ENCODE measurements at regions not wholly inside any gene's neighbourhood (a gene's known extent, or its start where the extent isn't known, plus 50 kb on each side); places are given as distances from the start of the nearest gene placed in this dataset.
A peak's percentile ranks its signal among the peaks of the same experiment; 100 is the strongest.

DNA sequence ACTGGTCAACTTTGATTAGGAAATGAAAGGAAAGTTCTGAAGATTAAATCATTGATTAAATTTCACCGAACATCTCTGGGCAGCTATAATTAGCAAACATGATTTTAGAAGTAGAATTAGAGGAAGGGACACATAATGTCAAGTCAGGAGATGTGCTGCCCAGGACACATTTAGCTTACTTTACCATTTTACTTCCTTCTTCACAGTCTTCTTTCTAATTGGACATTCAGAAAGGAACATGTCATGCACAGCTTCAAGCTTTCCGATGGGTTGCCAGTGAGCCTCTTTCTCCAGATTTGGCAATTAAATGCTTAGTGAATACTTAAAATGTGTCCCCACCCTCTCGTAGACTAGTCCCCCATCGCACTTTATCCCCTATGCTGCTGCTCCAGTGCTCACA, 234.7 kb downstream of the FAM76B start:
- Mint-ChIP-seq H3K4me3 (no peak overlapping the region), H3K4me1 (peaks cover 29 to 41% of the 10 kb centered on the region in 2 donors), H3K27ac (peak overlapping the region; percentile 68), H3K36me3 (peaks cover 0 to 2% of the 10 kb centered on the region in 2 donors), H3K27me3 (no peaks in the 10 kb centered on the region), H3K9me3 (peaks cover 0 to 3% of the 10 kb centered on the region in 2 donors)
- DNase-seq (no peak), ATAC-seq (replicated peaks) (no peak)

DNA sequence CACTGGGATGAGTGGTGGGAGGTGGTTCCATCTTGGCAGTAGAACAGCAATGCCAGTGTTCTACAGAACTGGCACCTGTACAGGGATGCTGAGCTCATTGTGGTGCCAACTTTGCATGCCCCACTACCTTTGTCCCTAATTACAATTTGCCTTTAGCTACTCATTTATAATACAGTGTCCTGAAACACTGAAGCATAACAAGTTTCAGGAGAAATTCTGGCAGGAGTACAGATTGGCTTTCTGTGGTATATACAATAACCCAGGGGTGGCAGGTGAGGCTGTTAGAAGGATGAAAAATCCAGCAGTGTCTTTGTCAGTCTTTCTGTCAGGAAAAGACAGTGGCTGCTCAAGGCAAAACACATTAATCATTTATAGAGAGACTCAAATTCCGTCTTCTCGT, 240.3 kb downstream of the FAM76B start:
- no peaks in the 10 kb centered on the region for H3K27me3 Mint-ChIP-seq
- peaks cover 8% of the 10 kb centered on the region in 2 donors for H3K4me1 Mint-ChIP-seq
- H3K36me3 Mint-ChIP-seq = no peaks in the 10 kb centered on the region
- H3K9me3 Mint-ChIP-seq = peaks cover 0 to 1% of the 10 kb centered on the region in 2 donors
- H3K27ac Mint-ChIP-seq = no peak overlapping the region
- DNase-seq (no peak), ATAC-seq (replicated peaks) (no peak)
- no peak overlapping the region for H3K4me3 Mint-ChIP-seq

DNA sequence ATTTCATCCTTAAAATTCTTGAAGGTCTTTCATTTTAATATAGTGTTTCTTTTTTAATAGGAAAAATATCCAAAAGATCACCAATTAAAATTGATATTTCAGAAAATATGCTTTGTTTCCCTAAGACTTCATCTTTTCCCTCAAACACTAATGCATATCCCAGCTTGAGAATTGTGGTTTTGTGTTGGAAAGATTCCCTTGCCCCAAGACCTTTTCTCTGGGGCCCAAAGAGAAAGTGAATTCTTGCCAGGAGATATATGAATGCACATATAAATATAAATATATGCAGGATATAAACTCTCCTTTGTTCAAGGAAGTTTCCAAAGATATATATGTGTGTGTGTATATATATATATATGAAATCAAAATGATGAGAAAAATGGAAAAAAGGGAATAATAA, 241.2 kb downstream of the FAM76B start:
- DNase-seq = no peak
- ATAC-seq (replicated peaks) = no peak
- peaks cover 0 to 1% of the 10 kb centered on the region in 2 donors for H3K9me3 Mint-ChIP-seq
- peaks cover 8% of the 10 kb centered on the region in 2 donors for H3K4me1 Mint-ChIP-seq
- no peaks in the 10 kb centered on the region for H3K27me3 Mint-ChIP-seq
- no peak overlapping the region for H3K4me3 Mint-ChIP-seq
- H3K36me3 Mint-ChIP-seq = no peaks in the 10 kb centered on the region
- H3K27ac Mint-ChIP-seq = no peak overlapping the region

DNA sequence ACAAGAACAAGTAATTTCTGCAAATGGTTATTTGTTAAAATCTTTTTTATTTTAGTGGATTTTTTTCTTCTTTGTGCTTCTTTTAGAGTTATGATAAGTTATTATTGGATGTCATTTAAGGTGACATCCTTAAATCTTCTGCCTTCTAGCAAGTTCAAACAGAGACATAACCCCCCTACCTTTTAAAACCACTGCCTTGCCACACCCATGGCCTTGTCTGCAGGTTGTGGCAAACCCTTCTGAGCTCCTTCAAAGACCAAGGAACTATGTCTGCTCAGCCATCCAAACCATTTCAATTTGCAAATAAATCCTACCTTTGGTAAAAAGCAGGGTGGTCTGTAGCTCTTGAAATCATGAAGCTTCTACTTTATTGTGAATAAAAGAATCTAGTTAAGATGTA, 241.6 kb downstream of the FAM76B start:
- Mint-ChIP-seq H3K4me3 (no peak overlapping the region), H3K27ac (no peak overlapping the region), H3K27me3 (no peaks in the 10 kb centered on the region), H3K4me1 (peaks cover 8% of the 10 kb centered on the region in 2 donors), H3K36me3 (no peaks in the 10 kb centered on the region), H3K9me3 (peaks cover 0 to 1% of the 10 kb centered on the region in 2 donors)
- ATAC-seq (replicated peaks) (no peak), DNase-seq (no peak)

DNA sequence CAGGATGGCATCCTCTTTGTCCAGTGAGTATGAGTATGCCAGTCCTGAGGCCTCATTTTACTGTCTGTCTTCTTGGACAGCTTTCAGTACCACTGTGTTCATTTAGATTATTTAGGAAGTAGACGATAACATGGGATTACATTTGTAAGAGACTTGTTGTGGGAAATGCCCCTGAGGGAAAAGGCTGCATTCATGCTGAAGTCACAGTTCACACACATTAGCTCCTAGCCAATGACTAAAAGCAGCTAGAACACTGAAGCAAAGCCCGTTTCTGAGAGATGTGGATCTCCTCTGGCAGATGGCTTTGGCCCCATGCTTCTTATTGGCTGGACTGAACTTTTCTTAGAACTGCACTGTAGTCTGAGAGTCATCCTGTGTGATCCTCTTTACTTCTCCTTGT, 242.4 kb downstream of the FAM76B start:
- peaks cover 0 to 1% of the 10 kb centered on the region in 2 donors for H3K9me3 Mint-ChIP-seq
- no peaks in the 10 kb centered on the region for H3K36me3 Mint-ChIP-seq
- DNase-seq (no peak), ATAC-seq (replicated peaks) (no peak)
- H3K27me3 Mint-ChIP-seq = no peaks in the 10 kb centered on the region
- peaks cover 8% of the 10 kb centered on the region in 2 donors for H3K4me1 Mint-ChIP-seq
- H3K4me3 Mint-ChIP-seq = no peak overlapping the region
- H3K27ac Mint-ChIP-seq = no peak overlapping the region

DNA sequence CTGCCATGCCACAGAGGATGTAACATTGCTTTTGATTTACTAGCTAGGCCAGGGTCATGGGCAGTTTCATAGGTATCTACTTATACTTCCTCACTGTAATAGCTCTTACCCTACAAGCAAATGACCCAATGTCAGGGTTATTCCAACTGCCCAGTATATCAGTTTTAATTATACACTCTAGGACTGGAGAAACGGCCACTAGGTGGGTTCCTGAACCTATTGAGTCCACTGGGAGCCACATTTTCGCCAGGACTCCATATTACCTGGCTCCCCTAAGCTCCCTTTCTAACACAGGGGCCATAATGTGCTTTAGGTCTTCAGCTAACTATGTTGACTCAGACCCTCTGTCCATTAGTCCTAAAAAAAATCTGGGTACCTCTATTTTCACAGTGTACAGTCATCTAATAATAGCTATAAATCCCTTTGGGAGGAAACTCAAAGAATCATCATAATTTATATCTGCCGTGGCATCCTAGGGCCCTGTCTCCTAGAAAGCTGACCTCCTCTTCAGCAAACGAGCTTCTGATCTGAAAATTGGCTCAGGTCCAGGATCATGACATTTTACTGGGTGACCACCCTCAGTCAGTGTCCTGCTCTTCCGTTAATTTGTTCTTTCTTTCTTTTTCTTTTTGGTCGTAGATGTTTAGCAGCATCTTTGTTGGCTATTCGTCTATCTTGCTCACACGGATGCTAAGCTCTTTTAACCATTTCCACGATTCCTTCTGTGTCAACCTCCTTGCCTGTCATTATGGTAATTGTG, 244.3 kb downstream of the FAM76B start:
- no peaks in the 10 kb centered on the region for H3K36me3 Mint-ChIP-seq
- no peak overlapping the region for H3K4me3 Mint-ChIP-seq
- no peak overlapping the region for H3K27ac Mint-ChIP-seq
- H3K27me3 Mint-ChIP-seq = no peaks in the 10 kb centered on the region
- DNase-seq (no peak), ATAC-seq (replicated peaks) (no peak)
- H3K4me1 Mint-ChIP-seq = peaks cover 8% of the 10 kb centered on the region in 2 donors
- no peaks in the 10 kb centered on the region for H3K9me3 Mint-ChIP-seq

DNA sequence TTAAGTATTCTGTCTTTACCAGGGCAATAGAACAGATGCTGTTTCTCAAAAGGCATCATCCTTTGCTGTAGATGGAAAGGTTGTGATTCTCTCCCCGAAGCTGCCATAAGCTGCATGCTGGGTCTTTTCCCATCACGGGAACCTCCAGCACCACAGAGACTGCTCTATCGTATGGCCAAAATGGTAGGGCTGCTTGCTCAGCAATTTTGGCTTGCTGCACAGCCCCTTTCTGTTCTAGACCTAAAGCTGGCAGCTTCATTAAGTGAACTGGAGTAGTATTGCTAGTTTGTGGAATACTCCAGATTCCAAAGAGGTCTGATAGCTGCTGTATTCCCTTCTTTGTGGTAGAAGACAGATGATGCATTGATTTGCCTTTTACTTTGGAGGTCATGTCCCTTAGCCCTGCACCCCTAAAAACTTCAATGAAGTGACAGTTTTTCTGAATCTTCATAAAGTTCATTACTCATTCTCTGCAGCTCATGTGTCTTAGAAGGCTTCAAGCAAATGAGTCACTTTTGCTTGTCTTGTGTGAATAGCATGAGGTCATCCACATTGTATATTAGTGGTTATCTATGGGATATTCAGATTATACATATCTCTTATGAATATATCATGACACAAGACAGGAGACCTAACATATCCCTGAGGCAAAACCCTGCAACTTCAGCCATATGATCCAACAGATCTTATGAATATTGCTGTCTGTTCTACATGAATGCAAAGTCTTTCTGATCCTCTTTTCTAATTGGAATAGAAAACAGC, 245.3 kb downstream of the FAM76B start:
- no peak overlapping the region for H3K27ac Mint-ChIP-seq

DNA sequence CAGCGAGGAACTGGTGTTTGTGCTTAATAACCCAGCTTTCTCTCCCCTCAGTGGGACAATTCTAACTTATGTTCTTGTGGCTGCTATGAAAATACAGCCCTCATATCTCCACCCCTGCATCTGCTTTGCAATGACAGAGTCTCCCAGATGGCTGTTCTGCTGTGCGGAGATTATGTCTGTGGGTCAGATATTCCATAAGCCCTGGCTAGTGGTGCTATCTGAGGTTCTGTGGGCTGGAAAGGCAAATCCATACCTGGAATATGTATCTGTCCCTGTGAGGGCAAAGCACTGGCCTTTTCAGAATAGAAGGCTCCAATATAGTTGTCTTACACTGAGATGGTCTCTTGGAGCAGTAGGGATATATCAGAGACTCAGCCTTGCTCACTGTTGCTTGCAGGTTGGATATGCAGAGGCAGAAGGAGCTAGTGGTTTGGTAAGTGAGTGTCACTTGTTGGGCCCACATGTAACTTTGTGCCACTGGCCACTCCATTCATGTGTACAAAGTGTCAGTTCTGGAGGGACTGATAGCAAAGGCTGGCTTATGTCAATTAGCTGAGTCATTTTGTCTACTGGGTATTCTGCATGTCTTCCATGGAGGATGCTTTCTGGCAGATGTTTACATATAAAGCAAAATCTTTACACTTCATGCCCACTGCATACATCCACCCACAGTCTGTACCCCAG, 246.6 kb downstream of the FAM76B start:
- ATAC-seq (replicated peaks) (no peak), DNase-seq (no peak)
- Mint-ChIP-seq H3K27me3 (no peaks in the 10 kb centered on the region), H3K36me3 (no peaks in the 10 kb centered on the region), H3K9me3 (no peaks in the 10 kb centered on the region), H3K27ac (no peak overlapping the region), H3K4me3 (no peak overlapping the region), H3K4me1 (peaks cover 0 to 2% of the 10 kb centered on the region in 2 donors)

More for the DNA sequence above, 245.3 kb downstream of the FAM76B start:
- no peaks in the 10 kb centered on the region for H3K9me3 Mint-ChIP-seq
- no peak overlapping the region for H3K4me3 Mint-ChIP-seq
- no peak for ATAC-seq (replicated peaks)
- peaks cover 0 to 2% of the 10 kb centered on the region in 2 donors for H3K4me1 Mint-ChIP-seq
- no peak for DNase-seq
- H3K36me3 Mint-ChIP-seq = no peaks in the 10 kb centered on the region
- no peaks in the 10 kb centered on the region for H3K27me3 Mint-ChIP-seq

DNA sequence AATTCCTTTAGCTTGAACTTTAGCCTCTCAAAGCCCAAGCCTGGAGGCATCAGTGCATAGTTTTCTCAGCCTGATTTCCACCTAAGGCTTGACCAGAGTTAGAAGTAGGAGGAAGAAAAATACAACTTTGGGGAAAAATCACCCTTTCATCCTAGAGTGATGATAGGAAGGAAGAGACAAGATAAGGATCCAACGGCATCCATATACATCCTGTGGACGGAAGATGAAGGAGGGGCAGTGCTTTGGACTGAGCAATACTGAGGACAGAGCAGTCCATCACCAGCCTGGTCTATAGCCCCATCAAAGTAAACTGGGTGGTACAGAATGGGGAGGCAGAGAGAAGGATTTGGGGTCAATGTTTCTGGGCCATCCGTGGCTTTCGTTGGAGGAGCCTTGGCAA, 247.9 kb downstream of the FAM76B start:
- peaks cover 0 to 2% of the 10 kb centered on the region in 2 donors for H3K4me1 Mint-ChIP-seq
- no peaks in the 10 kb centered on the region for H3K36me3 Mint-ChIP-seq
- no peaks in the 10 kb centered on the region for H3K9me3 Mint-ChIP-seq
- no peak overlapping the region for H3K4me3 Mint-ChIP-seq
- no peak overlapping the region for H3K27ac Mint-ChIP-seq
- ATAC-seq (replicated peaks) (no peak), DNase-seq (no peak)
- H3K27me3 Mint-ChIP-seq = no peaks in the 10 kb centered on the region

DNA sequence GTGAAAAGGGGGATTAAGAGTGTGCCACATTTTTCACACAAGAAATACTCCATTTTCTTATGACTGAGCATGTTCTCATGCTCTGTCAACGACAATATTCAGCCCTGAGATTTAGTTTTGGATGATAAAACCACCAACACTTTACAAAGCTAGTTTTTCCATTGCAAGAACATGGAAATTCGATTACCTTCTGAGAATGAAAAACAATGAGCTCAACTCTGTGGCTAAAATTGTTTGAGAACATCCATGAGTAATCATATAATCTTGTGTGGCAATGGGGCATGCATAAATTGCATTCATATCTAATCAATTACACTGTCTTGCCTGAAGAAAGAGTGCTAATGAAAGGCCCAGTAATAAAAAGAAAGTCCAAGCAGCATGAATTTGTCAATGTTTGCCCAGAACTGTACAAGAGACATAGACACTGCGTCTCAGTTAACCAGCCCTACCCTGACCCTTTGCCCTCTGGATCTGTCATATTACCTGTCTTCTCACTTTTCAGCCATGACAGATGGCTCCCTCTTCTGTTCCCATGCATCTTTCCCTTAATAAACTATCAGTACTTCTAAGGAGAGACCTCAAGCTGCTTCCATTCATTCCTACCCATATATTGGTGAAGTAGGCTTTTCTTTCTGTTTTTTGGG, 253.4 kb downstream of the FAM76B start:
- peaks cover 7 to 11% of the 10 kb centered on the region in 2 donors for H3K9me3 Mint-ChIP-seq
- no peak for DNase-seq
- H3K4me3 Mint-ChIP-seq = no peak overlapping the region
- no peaks in the 10 kb centered on the region for H3K4me1 Mint-ChIP-seq
- H3K27ac Mint-ChIP-seq = no peak overlapping the region
- H3K36me3 Mint-ChIP-seq = peaks cover 0 to 5% of the 10 kb centered on the region in 2 donors
- no peak for ATAC-seq (replicated peaks)
- H3K27me3 Mint-ChIP-seq = peaks cover 0 to 9% of the 10 kb centered on the region in 2 donors

DNA sequence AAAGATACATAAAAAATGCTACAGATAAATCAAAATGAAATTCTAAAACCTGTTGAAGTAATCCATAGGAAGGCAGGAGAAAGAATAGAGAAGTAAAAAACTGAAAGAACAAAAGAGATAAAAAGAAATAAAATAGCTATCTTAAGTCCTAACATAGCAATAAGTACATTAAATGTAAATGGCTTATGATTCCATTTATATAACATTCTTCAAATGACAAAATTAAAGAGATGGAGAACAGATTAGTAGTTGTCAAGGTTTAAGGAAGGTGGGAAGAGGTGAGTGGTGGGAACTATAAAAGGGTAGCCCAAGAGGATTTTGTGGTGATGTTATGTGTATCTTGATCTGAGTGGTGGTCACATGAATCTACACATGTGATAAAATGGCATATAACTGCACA, 254.8 kb downstream of the FAM76B start:
- Mint-ChIP-seq H3K4me3 (no peak overlapping the region), H3K4me1 (no peaks in the 10 kb centered on the region), H3K27ac (no peak overlapping the region), H3K27me3 (peaks cover 0 to 19% of the 10 kb centered on the region in 2 donors), H3K9me3 (peaks cover 7 to 11% of the 10 kb centered on the region in 2 donors), H3K36me3 (peaks cover 0 to 5% of the 10 kb centered on the region in 2 donors)
- ATAC-seq (replicated peaks) = no peak
- DNase-seq = no peak

DNA sequence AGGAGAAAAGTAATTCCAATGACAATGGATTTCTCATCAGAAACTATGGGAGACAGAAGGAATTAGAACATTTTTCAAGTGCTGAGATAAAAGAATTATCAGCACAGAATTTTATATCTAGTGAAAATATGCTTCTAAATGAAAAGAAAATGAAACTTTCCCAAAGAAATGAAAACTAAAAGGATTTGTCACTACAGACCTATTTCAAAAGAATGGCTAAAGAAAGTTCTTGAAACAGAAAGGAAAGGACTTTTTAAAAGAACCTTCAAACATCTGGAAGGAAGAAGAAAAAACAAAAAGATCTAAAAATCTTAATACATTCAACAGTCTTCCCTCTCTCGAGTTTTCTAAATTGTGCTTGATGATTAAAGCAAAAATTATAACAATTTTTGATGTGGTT, 255.4 kb downstream of the FAM76B start:
- H3K27me3 Mint-ChIP-seq = peaks cover under 1 to 19% of the 10 kb centered on the region in 2 donors
- DNase-seq (no peak), ATAC-seq (replicated peaks) (no peak)
- H3K36me3 Mint-ChIP-seq = peaks cover 0 to 5% of the 10 kb centered on the region in 2 donors
- no peak overlapping the region for H3K27ac Mint-ChIP-seq
- no peak overlapping the region for H3K4me3 Mint-ChIP-seq
- peaks cover 7 to 11% of the 10 kb centered on the region in 2 donors for H3K9me3 Mint-ChIP-seq
- H3K4me1 Mint-ChIP-seq = no peaks in the 10 kb centered on the region

DNA sequence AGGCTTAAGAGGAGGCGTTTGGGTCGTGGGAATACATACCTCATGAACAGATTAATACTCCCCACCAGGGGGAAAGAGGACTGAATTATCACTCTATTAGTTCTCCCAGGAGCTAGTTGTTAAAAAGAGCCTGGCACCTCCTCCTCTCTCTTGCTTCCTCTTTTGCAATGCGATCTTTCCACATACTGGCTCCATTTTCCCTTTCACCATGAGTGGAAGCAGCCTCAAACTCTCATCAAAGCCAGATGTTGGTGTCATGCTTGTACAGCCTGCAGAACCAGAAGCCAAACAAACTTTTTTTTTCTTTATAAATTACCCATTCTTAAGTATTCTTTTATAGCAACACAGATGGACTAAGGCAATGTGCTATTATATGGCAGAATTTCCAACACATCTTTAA, 258.5 kb downstream of the FAM76B start:
- no peak for ATAC-seq (replicated peaks)
- DNase-seq = no peak
- Mint-ChIP-seq H3K27me3 (peaks cover 4 to 19% of the 10 kb centered on the region in 2 donors), H3K9me3 (peaks cover 7 to 11% of the 10 kb centered on the region in 2 donors), H3K27ac (no peak overlapping the region), H3K4me1 (no peaks in the 10 kb centered on the region), H3K36me3 (peaks cover 0 to 5% of the 10 kb centered on the region in 2 donors), H3K4me3 (no peak overlapping the region)
